ENCODE measurements at regions not wholly inside any gene's neighbourhood (a gene's known extent, or its start where the extent isn't known, plus 50 kb on each side); places are given as distances from the start of the nearest gene placed in this dataset.

DNA sequence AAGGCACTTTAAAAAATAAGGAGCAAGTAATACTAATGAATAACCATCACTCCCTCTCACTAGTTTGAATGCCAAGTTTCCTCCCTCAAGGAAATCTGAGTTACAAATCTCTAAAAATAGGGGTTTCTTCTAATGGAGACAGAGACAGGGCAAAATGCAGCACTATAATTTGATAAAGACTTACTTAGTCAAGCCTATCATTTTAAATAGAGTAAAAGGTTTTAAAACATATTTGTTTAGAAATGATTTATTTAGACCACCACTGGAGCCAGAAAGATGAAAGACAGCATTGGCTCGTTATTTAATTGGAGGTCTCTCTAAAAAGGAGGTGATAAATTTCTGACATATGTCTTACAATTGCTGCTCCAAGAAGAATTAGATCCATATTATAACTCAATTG is 228.7 kb downstream of the TLE1 start:
- H3K36me3 Mint-ChIP-seq (ENCODE audit: insufficient read depth, unreplicated experiment), result no peaks in the 10 kb centered on the region
- DNase-seq, result no peak
- no peaks in the 10 kb centered on the region for H3K4me1 Mint-ChIP-seq (ENCODE audit: low read depth, unreplicated experiment)
- BruUV-seq (replicated peaks), result no TSS peak
- no peaks in the 10 kb centered on the region for H3K9me3 Mint-ChIP-seq (ENCODE audit: low read depth, unreplicated experiment)
- intact Hi-C loops (cut with micrococcal nuclease; ENCODE audit: unreplicated experiment), result no loop called here
- H3K27ac Mint-ChIP-seq (ENCODE audit: unreplicated experiment), result no peak overlapping the region
- no peaks in the 10 kb centered on the region for H3K27me3 Mint-ChIP-seq (ENCODE audit: unreplicated experiment)
- TF ChIP-seq, protein P1, sequence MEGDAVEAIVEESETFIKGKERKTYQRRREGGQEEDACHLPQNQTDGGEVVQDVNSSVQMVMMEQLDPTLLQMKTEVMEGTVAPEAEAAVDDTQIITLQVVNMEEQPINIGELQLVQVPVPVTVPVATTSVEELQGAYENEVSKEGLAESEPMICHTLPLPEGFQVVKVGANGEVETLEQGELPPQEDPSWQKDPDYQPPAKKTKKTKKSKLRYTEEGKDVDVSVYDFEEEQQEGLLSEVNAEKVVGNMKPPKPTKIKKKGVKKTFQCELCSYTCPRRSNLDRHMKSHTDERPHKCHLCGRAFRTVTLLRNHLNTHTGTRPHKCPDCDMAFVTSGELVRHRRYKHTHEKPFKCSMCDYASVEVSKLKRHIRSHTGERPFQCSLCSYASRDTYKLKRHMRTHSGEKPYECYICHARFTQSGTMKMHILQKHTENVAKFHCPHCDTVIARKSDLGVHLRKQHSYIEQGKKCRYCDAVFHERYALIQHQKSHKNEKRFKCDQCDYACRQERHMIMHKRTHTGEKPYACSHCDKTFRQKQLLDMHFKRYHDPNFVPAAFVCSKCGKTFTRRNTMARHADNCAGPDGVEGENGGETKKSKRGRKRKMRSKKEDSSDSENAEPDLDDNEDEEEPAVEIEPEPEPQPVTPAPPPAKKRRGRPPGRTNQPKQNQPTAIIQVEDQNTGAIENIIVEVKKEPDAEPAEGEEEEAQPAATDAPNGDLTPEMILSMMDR (IDR thresholded peaks at IDR 0.05; ENCODE audit: unreplicated experiment), result no peak
- no peak overlapping the region for H3K4me3 Mint-ChIP-seq (ENCODE audit: low read depth, unreplicated experiment)
- CTCF ChIA-PET, result no interaction called here

DNA sequence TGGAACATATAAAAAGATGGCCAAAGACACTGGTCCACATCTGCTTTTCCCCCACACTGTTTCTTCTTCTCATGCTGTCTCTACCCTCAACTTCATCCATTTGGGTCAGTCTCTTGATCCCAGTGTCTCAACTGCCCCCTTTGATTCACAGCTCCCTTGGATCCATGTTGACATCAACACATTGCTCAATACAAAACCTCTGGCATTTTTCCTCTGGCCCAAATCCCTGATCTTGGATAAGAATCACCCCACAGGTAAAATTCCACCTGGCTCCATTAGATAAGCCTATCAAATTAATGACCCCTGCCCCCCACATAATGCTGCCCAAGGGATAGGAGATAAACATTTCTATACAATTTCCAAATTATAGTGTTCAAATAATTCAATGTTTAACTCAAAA is 229.8 kb downstream of the TLE1 start:
- no peak for DNase-seq
- no peak overlapping the region for H3K4me3 Mint-ChIP-seq (ENCODE audit: low read depth, unreplicated experiment)
- H3K27ac Mint-ChIP-seq (ENCODE audit: unreplicated experiment), result no peak overlapping the region
- H3K27me3 Mint-ChIP-seq (ENCODE audit: unreplicated experiment), result no peaks in the 10 kb centered on the region
- TF ChIP-seq, protein P1 (IDR thresholded peaks at IDR 0.05; ENCODE audit: unreplicated experiment), result no peak
- H3K9me3 Mint-ChIP-seq (ENCODE audit: low read depth, unreplicated experiment), result no peaks in the 10 kb centered on the region
- CTCF ChIA-PET, result no interaction called here
- intact Hi-C loops (cut with micrococcal nuclease; ENCODE audit: unreplicated experiment), result no loop called here
- H3K4me1 Mint-ChIP-seq (ENCODE audit: low read depth, unreplicated experiment), result no peaks in the 10 kb centered on the region
- no TSS peak for BruUV-seq (replicated peaks)
- H3K36me3 Mint-ChIP-seq (ENCODE audit: insufficient read depth, unreplicated experiment), result no peaks in the 10 kb centered on the region

DNA sequence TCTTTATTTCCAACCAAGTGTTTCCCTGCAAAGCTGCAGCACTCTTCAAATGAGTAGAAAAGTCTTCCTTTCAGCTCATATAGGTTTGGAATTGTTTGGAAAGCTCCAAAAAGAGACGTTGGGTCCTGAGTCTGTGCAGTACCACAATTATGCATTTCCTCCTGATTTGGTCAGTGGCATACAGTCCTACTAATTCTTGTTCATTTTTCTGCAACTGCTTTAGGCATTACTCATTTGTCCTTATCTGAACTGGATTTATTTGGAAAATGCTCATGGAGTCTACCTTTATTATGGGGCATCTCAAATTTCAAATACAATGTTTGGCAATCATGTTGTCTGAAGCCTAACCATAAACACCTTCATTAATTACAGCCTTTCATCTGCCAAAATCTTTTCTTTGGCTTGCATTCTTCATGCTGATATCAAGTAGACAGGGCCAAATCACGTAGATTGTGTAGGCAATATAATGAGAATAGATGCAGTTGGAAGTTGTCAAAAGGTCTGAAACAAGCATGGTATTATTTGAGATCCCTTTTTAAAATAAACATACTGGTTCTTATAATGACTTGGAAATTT is 232.8 kb downstream of the TLE1 start:
- DNase-seq, result no peak
- Mint-ChIP-seq H3K36me3 (ENCODE audit: insufficient read depth, unreplicated experiment) (no peaks in the 10 kb centered on the region), H3K4me3 (ENCODE audit: low read depth, unreplicated experiment) (no peak overlapping the region), H3K9me3 (ENCODE audit: low read depth, unreplicated experiment) (peaks cover 4% of the 10 kb centered on the region), H3K27ac (ENCODE audit: unreplicated experiment) (no peak overlapping the region), H3K4me1 (ENCODE audit: low read depth, unreplicated experiment) (no peaks in the 10 kb centered on the region), H3K27me3 (ENCODE audit: unreplicated experiment) (no peaks in the 10 kb centered on the region)
- BruUV-seq (replicated peaks), result no TSS peak
- CTCF ChIA-PET, result no interaction called here
- intact Hi-C loops (cut with micrococcal nuclease; ENCODE audit: unreplicated experiment), result no loop called here
- TF ChIP-seq, protein P1 (IDR thresholded peaks at IDR 0.05; ENCODE audit: unreplicated experiment), result no peak

DNA sequence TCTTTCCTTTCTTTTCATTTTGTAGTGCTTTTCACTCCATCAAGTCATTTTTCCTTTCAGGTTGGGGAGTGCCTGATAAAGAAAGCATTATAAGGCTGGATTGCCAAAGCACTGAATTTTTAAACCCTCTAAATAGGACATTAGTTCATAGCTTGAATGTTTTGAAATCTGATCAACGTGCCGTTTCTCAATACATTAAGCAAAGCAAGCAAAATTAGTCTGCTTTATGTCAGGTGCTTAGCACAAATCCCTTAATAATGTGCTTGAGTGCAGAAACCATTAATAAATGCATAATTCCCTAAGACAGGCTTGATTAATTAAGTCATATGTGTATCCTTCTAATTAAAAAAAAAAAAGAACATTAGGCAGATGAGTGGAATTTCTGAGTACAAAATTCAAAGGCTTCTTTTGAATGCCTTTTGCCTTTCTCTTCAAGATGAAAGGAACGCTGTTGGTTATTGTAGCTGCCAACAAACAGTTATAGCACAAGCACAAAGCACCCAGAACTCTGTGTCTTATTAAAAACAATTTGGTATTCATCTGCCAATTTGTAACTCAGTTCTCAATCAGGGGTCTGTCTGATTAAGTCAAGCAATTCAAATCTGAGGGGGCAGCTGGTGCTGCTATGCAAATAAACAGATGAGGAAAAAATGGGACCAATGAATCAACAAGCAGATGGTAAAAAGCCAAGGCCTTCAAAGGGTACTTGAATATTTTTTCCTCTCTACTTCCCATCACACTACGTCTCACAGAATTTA is 233.7 kb downstream of the TLE1 start:
- TF ChIP-seq, protein P1 (IDR thresholded peaks at IDR 0.05; ENCODE audit: unreplicated experiment), result no peak
- Mint-ChIP-seq H3K27me3 (ENCODE audit: unreplicated experiment) (no peaks in the 10 kb centered on the region), H3K9me3 (ENCODE audit: low read depth, unreplicated experiment) (peaks cover 4% of the 10 kb centered on the region), H3K36me3 (ENCODE audit: insufficient read depth, unreplicated experiment) (no peaks in the 10 kb centered on the region), H3K4me1 (ENCODE audit: low read depth, unreplicated experiment) (no peaks in the 10 kb centered on the region), H3K27ac (ENCODE audit: unreplicated experiment) (no peak overlapping the region), H3K4me3 (ENCODE audit: low read depth, unreplicated experiment) (no peak overlapping the region)
- no TSS peak for BruUV-seq (replicated peaks)
- DNase-seq, result no peak
- CTCF ChIA-PET, result no interaction called here
- intact Hi-C loops (cut with micrococcal nuclease; ENCODE audit: unreplicated experiment), result no loop called here
